Astrocyte of the cerebellum (primary cell): ENCODE measurements at regions not wholly inside any gene's neighbourhood (a gene's known extent, or its start where the extent isn't known, plus 50 kb on each side); places are given as distances from the start of the nearest gene placed in this dataset.
A peak's percentile ranks its signal among the peaks of the same experiment; 100 is the strongest.

ENCODE experiments used
- DNase-seq: peaks from one replicate; pipeline ENCODE4 v3.0.0-alpha.2; 2011; ENCODE audit warnings: low read depth
- H3K4me3 ChIP-seq: 2 replicates; pipeline ENCODE4 v1.5.1; 2011; ENCODE audit warnings: mild to moderate bottlenecking, low read depth, low read length, moderate library complexity
- in situ Hi-C: cut with HindIII; loops from 2 replicates; pipeline ENCODE4 v1.10.0; 2017; ENCODE audit warnings: low sequenced_read_pairs
- TF ChIP-seq, protein P1 (sequence below): IDR thresholded peaks from 2 replicates; pipeline ENCODE4 v1.5.1; 2012; ENCODE audit warnings: low read length, low read depth, moderate library complexity, mild to moderate bottlenecking; ENCODE audit errors: missing control alignments

GRCh38 chr6:87847135-87847829, 145.2 kb upstream of the AKIRIN2 start:
- in situ Hi-C loops: no loop called here
- TF ChIP-seq, protein P1, sequence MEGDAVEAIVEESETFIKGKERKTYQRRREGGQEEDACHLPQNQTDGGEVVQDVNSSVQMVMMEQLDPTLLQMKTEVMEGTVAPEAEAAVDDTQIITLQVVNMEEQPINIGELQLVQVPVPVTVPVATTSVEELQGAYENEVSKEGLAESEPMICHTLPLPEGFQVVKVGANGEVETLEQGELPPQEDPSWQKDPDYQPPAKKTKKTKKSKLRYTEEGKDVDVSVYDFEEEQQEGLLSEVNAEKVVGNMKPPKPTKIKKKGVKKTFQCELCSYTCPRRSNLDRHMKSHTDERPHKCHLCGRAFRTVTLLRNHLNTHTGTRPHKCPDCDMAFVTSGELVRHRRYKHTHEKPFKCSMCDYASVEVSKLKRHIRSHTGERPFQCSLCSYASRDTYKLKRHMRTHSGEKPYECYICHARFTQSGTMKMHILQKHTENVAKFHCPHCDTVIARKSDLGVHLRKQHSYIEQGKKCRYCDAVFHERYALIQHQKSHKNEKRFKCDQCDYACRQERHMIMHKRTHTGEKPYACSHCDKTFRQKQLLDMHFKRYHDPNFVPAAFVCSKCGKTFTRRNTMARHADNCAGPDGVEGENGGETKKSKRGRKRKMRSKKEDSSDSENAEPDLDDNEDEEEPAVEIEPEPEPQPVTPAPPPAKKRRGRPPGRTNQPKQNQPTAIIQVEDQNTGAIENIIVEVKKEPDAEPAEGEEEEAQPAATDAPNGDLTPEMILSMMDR: no peak
- DNase-seq: no peak
- no peak overlapping the region for H3K4me3 ChIP-seq

DNA sequence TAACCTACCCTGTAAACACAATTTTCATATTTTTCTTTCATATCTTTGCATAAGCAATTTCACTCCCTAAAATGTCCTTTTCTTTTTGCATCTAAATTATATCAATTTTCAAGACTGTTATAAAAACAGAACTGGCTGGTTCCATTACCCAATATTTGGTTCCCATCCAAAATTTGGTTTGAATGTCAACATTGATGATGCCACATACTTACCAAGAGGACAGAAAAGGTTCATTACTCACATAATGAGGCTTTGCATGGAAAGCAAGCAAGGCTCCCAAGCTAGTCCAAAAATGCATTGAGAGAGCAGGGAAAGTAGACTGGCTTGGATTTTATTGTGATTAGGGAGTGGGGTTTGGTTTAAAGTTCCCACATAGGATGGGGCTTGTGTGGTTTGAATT, 144.4 kb upstream of the AKIRIN2 start:
- in situ Hi-C loops: no loop called here
- TF ChIP-seq, protein P1: no peak
- DNase-seq: no peak
- H3K4me3 ChIP-seq: no peak overlapping the region

- in situ Hi-C loops: no loop called here
- TF ChIP-seq, protein P1: no peak
- DNase-seq: no peak
- H3K4me3 ChIP-seq: no peak overlapping the region
These were observed 138.3 kb upstream of the AKIRIN2 start for GRCh38 chr6:87840324-87840723.

DNA sequence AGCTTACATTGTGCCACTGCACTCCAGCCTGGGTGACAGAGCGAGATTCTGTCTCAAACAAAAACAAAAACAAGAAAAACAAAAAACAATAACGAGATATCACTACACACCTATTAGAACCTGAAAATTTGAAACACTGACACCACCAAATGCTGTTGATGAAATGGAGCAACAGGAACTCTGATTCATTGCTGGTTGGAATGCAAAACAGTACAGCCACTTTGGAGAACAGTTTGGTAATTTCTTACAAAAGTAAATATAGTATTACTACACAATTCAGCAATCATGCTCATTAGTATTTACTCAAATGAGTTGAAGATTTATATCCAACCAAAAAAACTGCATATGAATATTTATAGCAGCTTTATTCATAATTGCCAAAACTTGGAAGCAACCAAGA, 135.8 kb upstream of the AKIRIN2 start:
- no peak for DNase-seq
- in situ Hi-C loops: no loop called here
- TF ChIP-seq, protein P1: no peak
- no peak overlapping the region for H3K4me3 ChIP-seq

DNA sequence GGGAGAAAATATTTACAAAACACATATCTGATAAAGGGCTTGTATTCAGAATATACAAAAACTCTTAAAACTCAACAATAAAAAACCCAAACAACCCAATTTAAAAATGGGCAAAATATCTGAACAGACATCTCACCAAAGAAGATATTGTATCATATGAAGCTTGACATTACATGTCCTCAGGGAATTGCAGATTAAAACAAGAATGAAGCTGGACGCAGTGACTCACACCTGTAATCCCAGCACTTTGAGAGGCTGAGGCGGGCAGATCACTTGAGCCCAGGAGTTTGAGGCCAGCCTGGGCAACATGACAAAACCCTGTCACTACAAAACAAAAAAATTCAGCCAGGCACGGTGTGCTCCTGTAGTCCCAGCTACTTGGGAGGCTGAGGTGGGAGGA, 135.4 kb upstream of the AKIRIN2 start:
- no peak overlapping the region for H3K4me3 ChIP-seq
- DNase-seq: no peak
- in situ Hi-C loops: no loop called here
- TF ChIP-seq, protein P1: no peak

- in situ Hi-C loops: no loop called here
- TF ChIP-seq, protein P1: peak; percentile 37
These were observed 130.2 kb upstream of the AKIRIN2 start for GRCh38 chr6:87832025-87832825.

More at GRCh38 chr6:87832025-87832825, 130.2 kb upstream of the AKIRIN2 start:
- H3K4me3 ChIP-seq: peak overlapping the region; percentile 19
- DNase-seq: peak; percentile 6
